ENCODE measurements at regions not wholly inside any gene's neighbourhood (a gene's known extent, or its start where the extent isn't known, plus 50 kb on each side); places are given as distances from the start of the nearest gene placed in this dataset.
"Not testable (repeated sequence)": the region's sequence is repeated elsewhere in the genome, so short reads cannot be mapped to it uniquely, and the experiment has no call there.

DNA sequence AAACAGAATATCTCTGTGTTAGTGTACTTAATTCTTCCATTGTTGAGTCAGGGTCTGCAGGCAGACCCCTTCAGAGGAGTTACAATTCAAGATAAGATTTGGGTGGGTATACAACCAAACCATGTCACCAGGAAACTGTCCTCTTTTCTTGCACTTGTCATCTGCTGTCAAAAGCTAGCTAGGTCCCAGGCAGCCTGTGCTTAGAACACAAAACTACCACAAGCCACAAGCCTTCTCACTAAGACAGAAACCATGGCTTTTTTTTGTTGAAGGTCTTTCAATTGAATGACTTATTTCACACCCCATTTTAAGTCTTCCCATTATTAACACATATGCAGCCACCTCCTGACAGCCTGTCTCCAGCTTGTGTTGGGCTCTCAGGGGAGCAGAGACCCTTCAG is 2345.1 kb downstream of the TP53TG3F start:
- TF ChIP-seq, protein P1, sequence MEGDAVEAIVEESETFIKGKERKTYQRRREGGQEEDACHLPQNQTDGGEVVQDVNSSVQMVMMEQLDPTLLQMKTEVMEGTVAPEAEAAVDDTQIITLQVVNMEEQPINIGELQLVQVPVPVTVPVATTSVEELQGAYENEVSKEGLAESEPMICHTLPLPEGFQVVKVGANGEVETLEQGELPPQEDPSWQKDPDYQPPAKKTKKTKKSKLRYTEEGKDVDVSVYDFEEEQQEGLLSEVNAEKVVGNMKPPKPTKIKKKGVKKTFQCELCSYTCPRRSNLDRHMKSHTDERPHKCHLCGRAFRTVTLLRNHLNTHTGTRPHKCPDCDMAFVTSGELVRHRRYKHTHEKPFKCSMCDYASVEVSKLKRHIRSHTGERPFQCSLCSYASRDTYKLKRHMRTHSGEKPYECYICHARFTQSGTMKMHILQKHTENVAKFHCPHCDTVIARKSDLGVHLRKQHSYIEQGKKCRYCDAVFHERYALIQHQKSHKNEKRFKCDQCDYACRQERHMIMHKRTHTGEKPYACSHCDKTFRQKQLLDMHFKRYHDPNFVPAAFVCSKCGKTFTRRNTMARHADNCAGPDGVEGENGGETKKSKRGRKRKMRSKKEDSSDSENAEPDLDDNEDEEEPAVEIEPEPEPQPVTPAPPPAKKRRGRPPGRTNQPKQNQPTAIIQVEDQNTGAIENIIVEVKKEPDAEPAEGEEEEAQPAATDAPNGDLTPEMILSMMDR (IDR thresholded peaks at IDR 0.05; ENCODE audit: low read depth, low read length, poor library complexity, severe bottlenecking), result not testable (repeated sequence)
- not testable (repeated sequence) for TF ChIP-seq EZH2phosphoT487 (IDR thresholded peaks at IDR 0.05; ENCODE audit: borderline replicate concordance, low read length)

Measured in DOHH2 (cell line).